PC-9 (cell line): ENCODE measurements at regions not wholly inside any gene's neighbourhood (a gene's known extent, or its start where the extent isn't known, plus 50 kb on each side); places are given as distances from the start of the nearest gene placed in this dataset.

Experiments
- BruUV-seq: library from RNA; stranded (reverse); fragments of 400-500 nt; replicated peaks from 2 replicates; lab custom pipeline; 2021; lab: Mats Ljungman, UMichigan
- CTCF ChIA-PET: fragments of 300-600 bp; sonication (Branson Sonifier 250); formaldehyde crosslinking; loops from one replicate; lab custom pipeline; 2022; ENCODE audit warnings: antibody characterized with exemption; lab: Charles Lee
- POLR2A ChIA-PET: fragments of 300-600 bp; sonication (Branson Sonifier 250); formaldehyde crosslinking; loops from one replicate; lab custom pipeline; 2022; ENCODE audit warnings: antibody characterized with exemption; ENCODE audit not compliant: unreplicated experiment; lab: Charles Lee
- DNase-seq, 2 experiments: peaks; one replicate each; pipeline versions ENCODE4 v3.0.0 to v3.0.0-alpha.2; 2015 to 2022; ENCODE audit warnings: mixed read lengths in 1 of 2
- H2AFZ ChIP-seq: fragments of 200-600 bp; sonication (generic); 2 replicates; pipeline ENCODE4 v1.8.1; 2017; ENCODE audit warnings: antibody characterized with exemption
- H3F3A ChIP-seq: fragments of 200-600 bp; sonication (generic); 2 replicates; pipeline ENCODE4 v1.8.1; 2017; ENCODE audit warnings: antibody characterized with exemption, mild to moderate bottlenecking, low read depth; ENCODE audit not compliant: insufficient read depth
- H3K27ac ChIP-seq: fragments of 200-600 bp; sonication (generic); 2 replicates; pipeline ENCODE4 v1.6.1; 2016; ENCODE audit warnings: mixed run types
- H3K27me3 ChIP-seq: fragments of 200-600 bp; sonication (generic); 2 replicates; pipeline ENCODE4 v1.6.1; 2016; ENCODE audit warnings: low read depth, mixed run types; ENCODE audit not compliant: insufficient read depth
- H3K36me3 ChIP-seq: fragments of 200-600 bp; sonication (generic); 2 replicates; pipeline ENCODE4 v1.6.1; 2016; ENCODE audit warnings: low read depth, mixed run types
- H3K4me1 ChIP-seq: fragments of 200-600 bp; sonication (generic); replicated peaks from 2 replicates; pipeline ENCODE4 v1.6.1; 2016; ENCODE audit warnings: mixed run types; ENCODE audit not compliant: insufficient read depth
- H3K4me2 ChIP-seq: fragments of 200-600 bp; sonication (generic); 2 replicates; pipeline ENCODE4 v1.6.1; 2017; ENCODE audit warnings: mixed run types
- H3K4me3 ChIP-seq: fragments of 200-600 bp; sonication (generic); 2 replicates; pipeline ENCODE4 v1.6.1; 2016; ENCODE audit warnings: mixed run types
- H3K79me2 ChIP-seq: fragments of 200-600 bp; sonication (generic); 2 replicates; pipeline ENCODE4 v1.6.1; 2017; ENCODE audit warnings: low read depth, mixed run types
- H3K9me2 ChIP-seq: fragments of 200-600 bp; sonication (generic); 2 replicates; pipeline ENCODE4 v1.8.1; 2017; ENCODE audit warnings: mild to moderate bottlenecking; ENCODE audit not compliant: insufficient read depth
- H3K9me3 ChIP-seq: fragments of 200-600 bp; sonication (generic); 2 replicates; pipeline ENCODE4 v1.8.1; 2016; ENCODE audit warnings: low read depth; ENCODE audit not compliant: insufficient read depth
- H4K20me1 ChIP-seq: fragments of 200-600 bp; sonication (generic); 2 replicates; pipeline ENCODE4 v1.8.1; 2017; ENCODE audit not compliant: insufficient read depth
- EZH2 ChIP-seq: fragments of 200-600 bp; sonication (generic); IDR thresholded peaks from 2 replicates; pipeline ENCODE4 v1.8.0; 2017; ENCODE audit warnings: antibody characterized with exemption, low read depth
- intact Hi-C: fragments of 100-400 bp; cut with micrococcal nuclease; formaldehyde crosslinking; loops from one replicate; pipeline ENCODE4 v1.10.0; 2022; ENCODE audit not compliant: unreplicated experiment
- TF ChIP-seq, protein P1 (sequence below): fragments of 200-600 bp; sonication (generic); conservative IDR thresholded peaks from 2 replicates; pipeline ENCODE4 v1.6.1; 2017; ENCODE audit warnings: mixed run types, antibody characterized with exemption, mild to moderate bottlenecking, moderate library complexity

GRCh38 chr1:23627069-23627735 is 64.4 kb upstream of the RPL11 start:
- no TSS peak for BruUV-seq
- Histone ChIP-seq H3K79me2 (no peaks in the 10 kb centered on the region), H3K9me3 (no peaks in the 10 kb centered on the region), H4K20me1 (no peaks in the 10 kb centered on the region), H3K4me2 (peak overlapping the region; percentile 67), H3K27me3 (no peaks in the 10 kb centered on the region), H3K36me3 (no peaks in the 10 kb centered on the region), H3K4me3 (peak overlapping the region; percentile 20; the same call in 1 of the 2 replicates), H3K4me1 (no peaks in the 10 kb centered on the region; the same call in 1 of the 2 replicates), H3K9me2 (no peaks in the 10 kb centered on the region), H2AFZ (0 out of 2 replicates have a peak overlapping the region, but pooled peaks have one; percentile 61), H3K27ac (no peak overlapping the region), H3F3A (peaks cover 5% of the 10 kb centered on the region; the same call in 1 of the 2 replicates)
- ChIA-PET POLR2A (interaction anchor here (0.5 to 0.7 kb wide), 3 partner anchors 71 to 765 kb away, joined by 4 to 5 read pairs (median 4); no protein-coding TSS in a partner anchor), CTCF (interaction anchor here (0.6 to 1.0 kb wide), 5 partner anchors 10 to 259 kb away, joined by 3 to 13 read pairs (median 4); no protein-coding TSS in a partner anchor)
- intact Hi-C loops, result loop anchor here (1.0 kb wide), 1 partner anchor 68 kb away; the partner anchor contains the start of gene ID3
- TF ChIP-seq, protein P1, sequence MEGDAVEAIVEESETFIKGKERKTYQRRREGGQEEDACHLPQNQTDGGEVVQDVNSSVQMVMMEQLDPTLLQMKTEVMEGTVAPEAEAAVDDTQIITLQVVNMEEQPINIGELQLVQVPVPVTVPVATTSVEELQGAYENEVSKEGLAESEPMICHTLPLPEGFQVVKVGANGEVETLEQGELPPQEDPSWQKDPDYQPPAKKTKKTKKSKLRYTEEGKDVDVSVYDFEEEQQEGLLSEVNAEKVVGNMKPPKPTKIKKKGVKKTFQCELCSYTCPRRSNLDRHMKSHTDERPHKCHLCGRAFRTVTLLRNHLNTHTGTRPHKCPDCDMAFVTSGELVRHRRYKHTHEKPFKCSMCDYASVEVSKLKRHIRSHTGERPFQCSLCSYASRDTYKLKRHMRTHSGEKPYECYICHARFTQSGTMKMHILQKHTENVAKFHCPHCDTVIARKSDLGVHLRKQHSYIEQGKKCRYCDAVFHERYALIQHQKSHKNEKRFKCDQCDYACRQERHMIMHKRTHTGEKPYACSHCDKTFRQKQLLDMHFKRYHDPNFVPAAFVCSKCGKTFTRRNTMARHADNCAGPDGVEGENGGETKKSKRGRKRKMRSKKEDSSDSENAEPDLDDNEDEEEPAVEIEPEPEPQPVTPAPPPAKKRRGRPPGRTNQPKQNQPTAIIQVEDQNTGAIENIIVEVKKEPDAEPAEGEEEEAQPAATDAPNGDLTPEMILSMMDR, result no peak
- no peak for TF ChIP-seq EZH2
- peak; percentile 26 to 48 for DNase-seq

DNA sequence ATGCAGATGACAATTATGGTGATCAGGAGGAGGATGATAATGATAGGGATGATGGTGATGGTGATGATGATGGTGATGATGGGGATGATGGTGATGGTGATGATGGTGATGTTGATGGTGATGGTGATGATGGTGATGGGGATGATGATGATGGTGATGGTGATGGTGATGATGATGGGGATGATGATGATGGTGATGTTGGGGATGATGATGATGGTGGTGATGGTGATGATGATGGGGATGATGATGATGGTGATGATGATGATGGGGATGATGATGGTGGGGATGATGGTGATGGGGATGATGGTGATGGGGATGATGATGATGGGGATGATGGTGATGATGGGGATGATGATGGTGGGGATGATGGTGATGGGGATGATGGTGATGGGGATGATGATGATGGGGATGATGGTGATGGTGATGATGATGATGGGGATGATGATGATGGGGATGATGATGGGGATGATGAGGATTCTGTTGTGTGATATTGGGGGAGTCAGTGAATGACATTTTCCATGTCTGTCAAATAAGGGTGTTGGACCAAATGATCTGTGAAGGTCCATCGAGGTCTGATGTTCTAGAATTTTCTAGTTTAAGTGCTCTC is 65.6 kb upstream of the RPL11 start:
- Histone ChIP-seq H3K27me3 (no peaks in the 10 kb centered on the region), H3K79me2 (no peaks in the 10 kb centered on the region), H4K20me1 (no peaks in the 10 kb centered on the region), H3K36me3 (no peaks in the 10 kb centered on the region), H3K9me3 (no peaks in the 10 kb centered on the region), H3K4me3 (no peak overlapping the region), H2AFZ (no peak overlapping the region), H3F3A (peaks cover 5% of the 10 kb centered on the region; the same call in 1 of the 2 replicates), H3K4me2 (no peak overlapping the region), H3K27ac (no peak overlapping the region), H3K4me1 (no peaks in the 10 kb centered on the region; the same call in 1 of the 2 replicates), H3K9me2 (no peaks in the 10 kb centered on the region)
- CTCF ChIA-PET, result no interaction called here
- TF ChIP-seq, protein P1, result no peak
- TF ChIP-seq EZH2, result no peak
- POLR2A ChIA-PET, result no interaction called here
- DNase-seq, result no peak
- intact Hi-C loops, result no loop called here
- BruUV-seq, result no TSS peak

DNA sequence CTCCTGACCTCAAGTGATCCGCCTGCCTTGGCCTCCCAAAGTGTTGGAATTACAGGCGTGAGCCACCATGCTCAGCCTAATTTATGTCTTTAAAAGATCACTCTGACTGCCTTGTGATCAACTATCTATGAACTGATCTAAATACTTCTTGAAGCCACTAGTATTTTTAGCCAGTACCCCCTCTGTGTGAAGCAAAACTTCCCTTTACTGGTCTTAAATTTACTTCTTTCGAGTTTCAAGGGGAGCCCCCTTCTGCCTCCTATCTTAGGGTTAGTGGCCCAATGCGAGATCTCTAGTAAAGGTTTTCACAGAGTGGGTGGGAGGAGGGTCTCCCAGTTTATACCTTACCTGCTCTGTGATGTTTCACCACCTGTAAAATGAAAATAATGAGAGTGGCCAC is 66.1 kb upstream of the RPL11 start:
- no peaks in the 10 kb centered on the region for H3K27me3 ChIP-seq
- H3K4me1 ChIP-seq, result no peaks in the 10 kb centered on the region; the same call in 1 of the 2 replicates
- H3K27ac ChIP-seq, result no peak overlapping the region
- no peaks in the 10 kb centered on the region for H3K9me2 ChIP-seq
- no peak overlapping the region for H3K4me3 ChIP-seq
- no peaks in the 10 kb centered on the region for H4K20me1 ChIP-seq
- H3K4me2 ChIP-seq, result no peak overlapping the region
- no peak for TF ChIP-seq EZH2
- TF ChIP-seq, protein P1, result no peak
- no peaks in the 10 kb centered on the region for H3K9me3 ChIP-seq
- no peaks in the 10 kb centered on the region for H3K36me3 ChIP-seq
- no peaks in the 10 kb centered on the region for H3K79me2 ChIP-seq
- no peak for DNase-seq
- no peak overlapping the region for H2AFZ ChIP-seq
- CTCF ChIA-PET, result no interaction called here
- POLR2A ChIA-PET, result no interaction called here
- BruUV-seq, result no TSS peak
- H3F3A ChIP-seq, result peaks cover 5% of the 10 kb centered on the region; the same call in 1 of the 2 replicates
- intact Hi-C loops, result no loop called here
